IPS-11a (cell line): ENCODE measurements at regions not wholly inside any gene's neighbourhood (a gene's known extent, or its start where the extent isn't known, plus 50 kb on each side); places are given as distances from the start of the nearest gene placed in this dataset.
A peak's percentile ranks its signal among the peaks of the same experiment; 100 is the strongest.
"Not testable (repeated sequence)": the region's sequence is repeated elsewhere in the genome, so short reads cannot be mapped to it uniquely, and the experiment has no call there.

Source experiments
- H3K4me3 ChIP-seq: one replicate; pipeline ENCODE4 v1.5.1; 2013; ENCODE audit warnings: low read depth, low read length, control low read depth

- H3K4me3 ChIP-seq = no peak overlapping the region
These were observed 230.7 kb upstream of the SLC16A7 start for GRCh38 chr12:59365133-59365532.

DNA sequence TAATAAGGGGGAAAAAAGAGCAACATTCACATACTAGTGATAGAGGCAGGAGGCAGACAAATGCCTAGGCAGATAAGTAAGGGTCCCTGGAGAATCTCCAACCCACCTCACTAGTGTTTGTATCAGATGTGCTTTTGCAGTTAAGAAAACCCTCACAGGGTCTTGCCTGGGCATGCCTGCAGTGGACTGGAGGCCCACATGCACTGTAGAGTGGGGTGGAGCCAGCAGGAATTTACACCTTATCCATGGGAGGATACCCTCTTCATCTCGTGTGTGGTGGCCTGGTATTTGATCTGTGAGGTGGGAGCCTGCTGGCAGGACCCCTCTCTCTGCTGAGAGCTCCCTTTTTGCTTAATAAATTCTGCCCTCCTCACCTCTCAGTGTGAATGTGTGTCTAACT, 238.0 kb upstream of the SLC16A7 start:
- H3K4me3 ChIP-seq = no peak overlapping the region

DNA sequence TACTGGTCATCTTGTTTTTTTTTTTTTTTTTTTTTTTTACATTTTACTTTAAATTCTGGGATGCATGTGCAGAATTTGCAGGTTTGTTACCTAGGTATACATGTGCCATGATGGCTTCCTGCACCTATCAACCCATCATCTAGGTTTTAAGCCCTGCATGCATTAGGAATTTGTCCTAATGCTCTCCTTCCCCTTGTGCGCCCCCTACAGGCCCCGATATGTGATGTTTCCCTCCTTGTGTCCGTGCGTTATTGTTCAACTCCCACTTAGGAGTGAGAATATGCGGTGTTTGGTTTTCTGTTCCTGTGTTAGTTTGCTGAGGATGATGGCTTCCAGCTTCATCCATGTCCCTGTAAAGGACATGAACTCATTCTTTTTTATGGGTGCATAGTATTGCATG, 249.6 kb upstream of the SLC16A7 start:
- H3K4me3 ChIP-seq = not testable (repeated sequence)

GRCh38 chr12:59345406-59345805, 250.4 kb upstream of the SLC16A7 start:
- H3K4me3 ChIP-seq = no peak overlapping the region

DNA sequence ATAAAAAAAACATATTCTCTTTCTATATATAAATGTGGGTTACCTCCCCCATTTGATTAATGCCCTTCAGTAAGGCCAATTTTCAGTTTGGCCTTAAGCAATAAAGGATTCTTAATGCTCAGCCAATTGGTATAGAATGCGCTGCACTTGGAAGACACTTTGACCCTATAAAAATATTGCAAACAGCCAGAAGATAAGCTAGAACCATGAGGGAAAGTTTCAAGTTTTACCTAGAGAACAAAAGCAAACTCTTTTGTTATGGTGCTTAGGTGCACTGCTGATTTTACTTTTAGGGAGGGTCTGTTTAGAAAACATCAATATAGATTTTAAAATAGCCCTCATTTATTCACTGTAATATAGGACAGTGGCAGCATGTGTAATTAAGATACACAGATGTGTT, 251.6 kb upstream of the SLC16A7 start:
- no peak overlapping the region for H3K4me3 ChIP-seq

- no peak overlapping the region for H3K4me3 ChIP-seq
These were observed 266.4 kb upstream of the SLC16A7 start for GRCh38 chr12:59329462-59329861.

GRCh38 chr12:59328395-59329075, 267.3 kb upstream of the SLC16A7 start:
- peak overlapping the region; percentile 87 for H3K4me3 ChIP-seq

DNA sequence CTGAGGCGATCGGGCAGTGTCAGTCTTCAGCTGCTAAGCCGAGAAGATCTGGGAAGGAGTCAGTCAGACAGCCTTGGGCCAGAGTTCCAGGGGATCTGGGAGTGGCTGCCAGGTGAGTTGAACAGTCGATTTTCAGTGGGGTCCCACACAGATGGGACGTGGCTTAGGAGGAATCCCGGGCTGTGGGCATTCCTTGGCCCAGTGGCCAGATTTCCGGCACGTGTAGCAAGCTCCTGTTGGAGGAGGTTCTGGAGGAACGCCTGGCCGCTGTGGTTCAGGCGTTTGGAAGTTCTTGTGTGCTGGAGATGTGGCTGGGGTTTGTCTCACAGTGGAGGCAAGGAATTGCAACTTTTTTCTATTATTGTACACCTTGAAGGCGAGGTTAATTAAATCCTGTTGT, 269.4 kb upstream of the SLC16A7 start:
- peak overlapping the region; percentile 54 for H3K4me3 ChIP-seq

DNA sequence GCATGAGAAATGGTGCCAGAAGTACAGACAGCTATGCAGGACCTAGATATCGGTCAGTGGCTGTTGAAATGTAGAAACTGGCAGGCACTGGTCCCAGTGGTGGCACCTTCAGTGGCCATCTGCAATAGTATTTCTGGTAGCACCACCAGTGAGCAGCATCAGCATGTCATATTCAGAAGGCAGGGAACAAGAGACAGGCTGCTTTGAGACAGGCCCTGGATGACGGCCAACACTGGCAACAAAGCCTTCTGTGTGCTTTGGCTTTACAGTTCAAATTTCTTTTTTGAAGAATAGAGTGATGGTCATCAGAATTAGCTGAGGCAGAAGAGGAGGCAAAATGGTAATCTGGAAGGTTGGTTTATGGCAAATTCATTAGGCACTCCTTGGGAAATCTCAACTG, 273.4 kb upstream of the SLC16A7 start:
- no peak overlapping the region for H3K4me3 ChIP-seq

- H3K4me3 ChIP-seq = no peak overlapping the region
These were observed 274.6 kb upstream of the SLC16A7 start for GRCh38 chr12:59321278-59321677.

GRCh38 chr12:59320112-59320511, 275.7 kb upstream of the SLC16A7 start:
- H3K4me3 ChIP-seq = no peak overlapping the region

- H3K4me3 ChIP-seq = no peak overlapping the region
These were observed 276.9 kb upstream of the SLC16A7 start for GRCh38 chr12:59318940-59319339.

GRCh38 chr12:59317598-59317997, 278.2 kb upstream of the SLC16A7 start:
- H3K4me3 ChIP-seq = no peak overlapping the region

DNA sequence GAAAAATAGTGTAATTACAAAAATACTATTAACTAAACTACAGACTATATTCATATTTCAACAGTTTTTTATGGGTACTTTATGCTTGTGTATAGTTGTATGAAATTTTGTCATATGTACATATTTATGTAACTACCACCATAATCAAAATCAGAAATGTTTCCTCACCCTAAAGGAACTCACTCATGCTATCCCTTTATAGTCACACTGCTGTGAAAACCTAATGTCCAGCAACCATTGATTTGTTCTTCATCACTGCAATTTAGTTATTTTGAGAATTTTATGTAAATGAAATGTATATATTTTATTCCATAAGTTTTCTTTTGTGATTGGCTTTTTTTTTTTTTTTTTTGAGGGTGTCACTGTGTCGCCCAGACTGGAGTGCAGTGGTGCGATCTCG, 278.9 kb upstream of the SLC16A7 start:
- H3K4me3 ChIP-seq = no peak overlapping the region

- not testable (repeated sequence) for H3K4me3 ChIP-seq
These were observed 279.5 kb upstream of the SLC16A7 start for GRCh38 chr12:59316354-59316753.

GRCh38 chr12:59314209-59314608, 281.6 kb upstream of the SLC16A7 start:
- no peak overlapping the region for H3K4me3 ChIP-seq

DNA sequence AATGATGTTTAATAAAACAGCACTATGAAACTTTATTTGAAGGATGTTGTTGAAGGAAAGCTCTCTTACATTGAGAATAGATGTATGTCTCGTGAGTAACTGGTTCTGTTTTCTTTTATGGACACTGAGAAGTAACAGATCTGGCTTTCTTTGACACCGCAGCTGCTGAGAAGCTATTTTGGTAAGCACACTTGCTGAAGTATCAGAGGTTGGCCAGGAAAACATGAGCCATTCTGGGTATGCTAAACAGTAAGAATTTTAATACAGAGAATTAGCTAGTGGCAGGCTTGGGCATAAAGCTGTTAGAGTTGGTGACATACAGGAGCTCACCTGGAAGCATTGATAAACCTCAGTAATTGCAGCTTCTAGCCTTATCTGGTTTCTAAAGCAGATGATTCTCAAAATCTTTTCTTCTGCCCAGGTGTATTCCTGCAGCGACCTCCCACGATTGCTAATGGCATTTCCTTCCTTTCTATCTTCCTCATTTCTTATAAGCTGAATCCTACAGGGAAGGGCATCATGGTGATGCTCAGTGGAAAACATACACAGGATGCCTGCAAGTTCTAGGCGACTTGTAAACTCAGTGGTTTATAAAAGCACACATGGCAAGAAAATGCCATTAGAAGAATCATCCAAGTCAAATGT, 291.6 kb upstream of the SLC16A7 start:
- H3K4me3 ChIP-seq = no peak overlapping the region

DNA sequence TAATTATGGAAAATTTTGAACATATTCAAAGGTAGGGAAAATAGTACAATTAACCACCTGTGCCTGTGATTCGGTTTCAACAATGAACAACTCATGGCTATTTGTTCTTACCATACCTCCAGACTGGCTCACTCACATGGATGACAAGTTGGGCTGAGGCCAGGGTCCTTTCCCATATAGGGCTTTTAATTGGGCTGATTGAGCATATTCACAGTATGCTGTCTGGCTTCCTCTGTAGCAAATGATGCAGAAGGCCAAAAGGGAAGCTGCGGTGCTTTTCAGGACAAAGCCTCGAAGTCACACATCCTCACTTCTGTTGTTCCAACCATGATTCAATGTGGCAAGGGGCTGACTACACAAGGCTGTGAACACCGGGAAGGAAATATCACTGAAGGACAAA, 297.5 kb upstream of the SLC16A7 start:
- no peak overlapping the region for H3K4me3 ChIP-seq

- no peak overlapping the region for H3K4me3 ChIP-seq
These were observed 301.6 kb upstream of the SLC16A7 start for GRCh38 chr12:59294221-59294620.

- no peak overlapping the region for H3K4me3 ChIP-seq
These were observed 312.8 kb upstream of the SLC16A7 start for GRCh38 chr12:59282999-59283398.

DNA sequence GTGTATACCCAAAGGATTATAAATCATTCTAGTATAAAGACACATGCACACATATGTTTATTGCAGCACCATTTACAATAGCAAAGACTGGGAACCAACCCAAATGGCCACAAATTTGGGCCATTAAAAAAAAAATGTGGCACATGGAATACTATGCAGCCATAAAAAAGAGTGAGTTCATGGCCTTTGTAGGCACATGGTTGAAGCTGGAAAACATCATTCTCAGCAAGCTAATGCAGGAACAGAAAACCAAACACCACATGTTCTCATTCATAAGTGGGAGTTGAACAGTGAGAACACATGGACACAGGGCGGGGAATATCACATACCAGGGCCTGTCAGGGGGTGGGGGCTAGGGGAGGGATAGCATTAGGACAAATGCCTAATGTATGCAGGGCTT, 322.3 kb upstream of the SLC16A7 start:
- not testable (repeated sequence) for H3K4me3 ChIP-seq

GRCh38 chr12:59268295-59268809, 327.5 kb upstream of the SLC16A7 start:
- no peak overlapping the region for H3K4me3 ChIP-seq

- no peak overlapping the region for H3K4me3 ChIP-seq
These were observed 335.6 kb upstream of the SLC16A7 start for GRCh38 chr12:59260202-59260601.
